ENCODE measurements at regions not wholly inside any gene's neighbourhood (a gene's known extent, or its start where the extent isn't known, plus 50 kb on each side); places are given as distances from the start of the nearest gene placed in this dataset.

DNA sequence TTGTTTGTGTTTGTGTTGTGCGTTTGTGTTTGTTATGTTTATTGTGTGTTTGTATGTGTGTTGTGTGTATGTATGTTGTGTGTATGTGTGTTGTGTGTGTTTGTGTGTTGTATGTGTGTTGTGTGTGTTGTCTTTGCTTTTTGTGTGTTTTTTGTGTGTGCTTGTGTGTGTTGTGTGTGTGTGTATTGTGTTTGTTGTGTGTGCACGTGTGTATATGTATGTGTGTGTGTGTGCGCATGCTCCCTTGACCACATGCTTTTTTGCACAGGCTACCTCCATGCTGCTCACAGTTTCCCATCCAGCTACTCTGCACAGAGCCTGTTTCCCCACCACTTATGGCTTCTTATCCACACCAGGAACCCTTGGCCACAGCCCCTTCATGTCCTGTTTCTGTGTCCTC is 720.0 kb upstream of the ADAMTS16 start:
- DNase-seq (ENCODE audit: low read depth in 2 of 3, low spot score in 2 of 3), result no peak

DNA sequence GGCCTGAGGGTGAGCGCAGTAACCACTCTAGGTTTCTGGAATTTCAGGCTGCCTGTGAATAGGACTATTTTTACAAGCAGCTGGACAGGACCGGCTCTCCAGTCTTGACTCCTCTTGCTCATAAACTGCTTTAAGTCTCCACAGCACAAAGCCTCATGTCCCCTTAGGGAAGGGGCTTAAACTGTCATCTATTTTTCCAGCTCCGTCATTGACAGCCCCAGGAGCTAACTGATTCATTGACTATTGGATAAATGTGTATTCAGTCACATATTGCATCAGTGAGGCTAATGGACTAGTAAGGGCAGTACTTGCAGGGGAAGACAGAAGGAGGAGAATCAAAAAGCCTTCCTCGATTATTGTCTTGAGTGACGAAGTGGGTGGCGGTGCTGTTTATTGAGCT is 719.4 kb upstream of the ADAMTS16 start:
- no peak for DNase-seq (ENCODE audit: low read depth in 2 of 3, low spot score in 2 of 3)

DNA sequence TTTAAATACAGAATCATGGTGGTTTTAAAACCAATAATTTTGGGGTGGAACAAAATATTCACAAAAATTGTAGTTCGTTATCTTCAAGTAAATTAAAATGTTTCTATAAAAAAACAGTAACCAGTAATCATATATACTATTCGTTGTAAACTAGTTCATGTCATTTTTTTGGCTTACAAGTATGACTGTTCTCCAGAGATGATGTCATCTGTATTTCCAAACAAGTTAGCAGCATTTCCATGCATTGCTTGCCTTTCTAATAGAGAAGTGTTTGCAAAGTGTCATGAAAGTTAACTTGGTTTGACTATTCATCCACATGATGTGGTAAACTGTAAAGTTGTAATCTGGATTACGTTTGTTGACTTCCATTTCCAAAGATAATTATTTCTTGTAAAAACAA is 717.9 kb upstream of the ADAMTS16 start:
- DNase-seq (ENCODE audit: low read depth in 2 of 3, low spot score in 2 of 3), result no peak

DNA sequence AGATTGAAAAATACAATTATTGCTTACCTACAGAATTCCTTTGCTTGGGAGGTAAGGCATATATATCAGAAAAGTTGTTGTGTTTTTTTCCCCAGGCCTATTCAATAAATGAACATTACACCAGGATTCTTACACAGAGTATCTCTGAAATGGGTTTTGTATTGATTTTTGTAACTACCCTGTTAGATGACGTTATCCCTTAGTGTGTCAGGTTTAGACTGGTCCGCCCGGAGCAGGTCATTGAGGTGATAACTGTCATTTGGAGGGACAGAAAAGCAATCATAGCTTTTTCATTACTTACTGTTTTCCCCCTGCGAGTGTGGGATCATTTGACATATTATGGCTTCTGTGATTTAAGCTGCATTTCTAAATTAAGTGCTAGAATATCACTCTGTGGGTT is 715.2 kb upstream of the ADAMTS16 start:
- DNase-seq (ENCODE audit: low read depth in 2 of 3, low spot score in 2 of 3), result no peak

DNA sequence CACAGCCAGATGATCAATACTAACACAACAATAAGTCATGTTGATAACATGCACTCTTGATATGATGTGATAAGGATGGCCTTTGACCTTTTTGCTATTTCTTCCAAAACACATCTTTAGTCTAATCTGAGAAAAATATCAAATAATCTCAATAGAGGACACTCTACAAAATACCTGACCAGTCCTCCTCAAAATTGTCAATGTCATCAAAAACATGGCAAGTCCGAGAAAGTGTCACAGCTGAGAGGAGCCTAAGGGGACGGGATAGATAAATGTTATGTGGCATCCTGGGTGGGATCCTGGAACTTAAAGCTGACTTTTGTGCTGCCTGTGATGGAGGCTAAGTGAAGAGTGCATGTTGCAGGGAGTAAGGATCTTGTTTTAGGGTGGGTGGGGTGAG is 699.6 kb upstream of the ADAMTS16 start:
- no peak for DNase-seq (ENCODE audit: low read depth in 2 of 3, low spot score in 2 of 3)

DNA sequence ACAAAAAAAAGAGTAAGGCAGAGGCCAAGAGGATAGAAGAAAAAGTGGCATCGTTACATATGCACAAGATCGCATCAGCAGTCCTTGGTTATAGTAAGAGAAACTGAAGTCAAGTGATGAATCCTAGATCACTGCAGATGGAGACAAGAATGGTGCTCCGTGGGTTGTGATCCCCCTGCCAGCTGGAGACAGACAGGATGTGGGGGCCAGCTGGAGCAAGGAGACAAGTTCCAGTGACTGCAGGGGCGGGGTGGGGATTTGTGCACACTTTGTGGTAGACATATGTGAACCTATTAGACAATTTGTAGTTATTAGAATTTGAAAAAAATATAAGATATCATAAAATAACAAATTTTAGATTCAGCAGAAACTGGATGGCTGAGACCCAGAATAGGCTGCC is 697.9 kb upstream of the ADAMTS16 start:
- DNase-seq (ENCODE audit: low read depth in 2 of 3, low spot score in 2 of 3), result no peak

DNA sequence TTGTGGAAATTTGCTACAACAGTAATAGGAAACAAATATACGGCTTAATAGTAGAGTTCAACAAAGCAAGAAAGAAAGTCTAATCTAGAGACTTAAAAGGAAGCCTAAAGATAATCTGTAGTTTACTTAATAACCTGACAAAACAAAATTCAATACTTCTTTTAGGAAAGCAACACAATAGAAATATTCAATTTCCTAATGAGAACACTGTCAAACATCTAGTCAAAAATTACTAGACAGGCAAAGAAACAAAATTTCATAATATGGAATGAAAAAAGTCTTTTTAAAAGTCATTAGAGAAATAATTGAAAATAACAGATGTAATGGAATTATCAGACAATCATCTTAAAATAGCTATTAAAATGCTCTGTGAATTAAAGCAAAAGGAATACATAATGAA is 692.5 kb upstream of the ADAMTS16 start:
- no peak for DNase-seq (ENCODE audit: low read depth in 2 of 3, low spot score in 2 of 3)

DNA sequence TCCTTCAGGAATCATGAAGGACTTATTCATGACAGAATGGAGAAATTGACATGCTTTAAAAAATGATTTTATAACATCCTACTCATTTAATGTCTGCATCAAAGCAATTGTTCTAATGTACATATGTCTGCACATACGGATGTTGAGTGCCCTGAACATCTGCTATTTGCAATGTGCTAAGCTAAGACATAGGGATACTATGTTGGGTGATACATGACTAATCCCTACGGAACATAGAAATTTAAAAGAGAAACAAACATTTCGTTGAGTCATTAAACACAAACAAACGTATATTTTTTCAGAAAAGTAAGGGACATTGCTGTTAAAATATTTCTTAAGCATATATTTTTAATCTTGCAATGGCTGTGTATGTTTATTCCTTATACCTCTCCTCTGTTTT is 686.5 kb upstream of the ADAMTS16 start:
- DNase-seq (ENCODE audit: low read depth in 2 of 3, low spot score in 2 of 3), result no peak

DNA sequence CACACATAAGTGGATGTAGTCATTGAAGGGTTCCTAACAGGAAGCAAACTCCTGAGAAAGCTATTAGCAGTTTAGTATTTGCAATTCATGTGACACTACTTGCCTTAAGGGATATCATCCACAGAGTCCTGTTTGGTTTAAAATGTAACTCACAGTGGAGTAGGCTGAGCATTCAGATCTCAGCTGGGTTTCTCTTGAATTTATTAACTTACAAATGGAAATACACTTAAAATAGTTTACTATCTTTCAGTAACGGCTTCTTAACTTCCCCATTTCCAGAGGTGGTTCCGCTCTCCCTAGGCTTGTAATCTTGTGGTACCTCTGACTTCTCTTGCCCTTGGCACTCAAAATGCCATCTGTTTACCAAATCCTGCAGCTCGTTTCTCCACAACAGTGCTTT is 660.7 kb upstream of the ADAMTS16 start:
- DNase-seq (ENCODE audit: low read depth in 2 of 3, low spot score in 2 of 3), result no peak

DNA sequence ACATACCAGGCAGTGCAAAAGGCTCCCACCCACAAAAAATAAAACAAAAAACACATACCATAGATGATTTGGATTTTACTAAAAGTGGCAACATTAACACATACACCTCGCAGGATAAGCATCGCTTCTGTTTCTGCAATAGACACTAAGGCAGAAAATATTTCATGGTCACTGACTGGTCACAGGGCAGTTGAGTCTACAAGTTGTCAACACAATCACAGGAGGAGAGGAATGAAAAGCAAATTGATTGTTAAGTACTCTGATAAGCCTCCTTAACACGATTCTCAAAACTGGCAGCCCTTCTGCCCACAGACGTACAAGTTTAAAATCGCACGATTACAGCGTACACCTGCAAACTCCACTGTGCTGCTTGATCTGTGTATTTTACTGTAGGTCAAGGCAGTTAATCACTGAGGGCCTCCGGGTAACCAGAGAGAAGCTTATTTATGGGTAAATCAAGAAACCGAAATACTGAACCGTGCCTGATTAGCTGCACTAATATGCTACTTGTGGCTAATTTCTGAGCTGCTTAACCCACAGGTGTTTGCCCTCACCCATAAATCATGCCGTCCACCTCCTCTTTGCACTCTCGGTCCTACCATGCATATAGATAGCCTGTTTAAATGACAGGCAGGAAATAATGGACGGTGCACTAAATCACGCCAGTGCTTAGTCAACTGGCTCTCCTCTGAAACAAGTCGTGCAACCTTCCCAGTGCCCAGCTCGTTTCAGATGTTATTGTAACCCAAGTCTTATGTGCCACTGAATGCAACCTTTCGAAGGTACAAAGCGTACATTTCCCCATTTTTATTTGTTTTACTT is 659.4 kb upstream of the ADAMTS16 start:
- no peak for DNase-seq (ENCODE audit: low read depth in 2 of 3, low spot score in 2 of 3)

DNA sequence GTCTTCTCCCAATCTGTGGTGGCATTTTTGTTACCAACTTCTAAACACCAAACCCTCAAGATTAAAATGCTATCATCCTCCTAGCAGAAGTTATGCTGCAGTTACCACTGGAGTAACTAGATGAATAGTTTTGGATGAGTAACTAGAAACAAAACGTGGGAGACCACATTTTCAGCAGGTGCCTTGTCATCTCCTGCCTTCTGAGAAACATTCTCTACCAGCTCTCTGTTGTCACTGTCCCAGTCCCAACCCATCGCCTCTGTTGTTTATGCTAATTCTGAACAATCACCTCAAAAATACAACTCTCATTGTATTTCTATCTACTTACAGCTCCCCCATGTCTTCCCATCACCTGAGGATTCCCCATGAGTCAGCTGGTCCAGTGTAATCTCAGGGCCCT is 652.5 kb upstream of the ADAMTS16 start:
- no peak for DNase-seq (ENCODE audit: low read depth in 2 of 3, low spot score in 2 of 3)

DNA sequence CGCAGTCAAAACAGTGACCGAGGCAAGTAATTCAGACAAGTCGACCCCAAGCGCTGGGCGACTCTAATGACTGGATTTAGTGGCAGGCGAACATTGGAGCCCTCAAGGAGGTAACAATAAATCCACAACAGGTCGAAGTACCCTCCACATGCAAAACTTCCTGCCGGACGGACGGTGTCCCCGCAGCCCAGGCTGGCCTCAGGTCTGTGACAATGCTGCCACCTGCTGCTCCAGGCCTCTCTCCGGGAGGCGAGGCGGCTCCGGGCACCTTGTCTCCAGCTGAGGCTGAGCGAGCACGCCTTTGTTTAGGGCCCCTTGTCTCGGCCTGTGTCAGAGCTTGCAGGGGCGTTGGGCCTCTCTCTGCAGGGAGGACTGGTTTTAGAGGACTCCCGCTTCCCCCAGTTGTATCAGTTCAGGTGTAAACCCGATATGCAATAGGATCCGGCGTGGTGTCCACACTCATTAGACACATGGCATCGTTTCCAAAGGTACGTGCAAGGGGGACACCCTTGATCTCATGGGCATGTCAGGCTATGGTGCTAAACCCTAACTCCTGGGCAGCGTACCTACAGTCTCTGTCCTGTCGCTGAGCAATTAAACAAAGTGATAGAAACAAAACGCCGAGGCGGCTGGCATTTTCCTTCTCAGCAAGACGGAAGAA is 628.0 kb upstream of the ADAMTS16 start:
- no peak for DNase-seq (ENCODE audit: low read depth in 2 of 3, low spot score in 2 of 3)

DNA sequence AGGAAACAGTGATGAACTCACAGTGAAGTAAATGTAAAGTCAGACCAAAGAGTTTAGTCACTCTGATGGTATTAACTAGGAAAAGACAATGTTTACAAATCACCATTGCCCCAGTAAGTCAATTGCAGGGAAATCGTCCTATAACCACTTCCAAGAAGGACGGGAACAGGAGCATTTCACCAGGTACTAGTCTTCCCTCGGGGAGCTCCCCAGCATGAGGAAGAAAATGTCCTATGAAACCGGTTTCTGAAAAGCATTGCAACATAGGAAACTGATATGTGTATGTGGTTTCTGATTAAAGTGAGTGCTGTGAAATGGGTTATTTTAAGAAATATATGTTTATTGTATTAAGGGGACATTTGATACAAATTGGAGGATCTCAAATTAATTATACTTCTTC is 626.7 kb upstream of the ADAMTS16 start:
- no peak for DNase-seq (ENCODE audit: low read depth in 2 of 3, low spot score in 2 of 3)

DNA sequence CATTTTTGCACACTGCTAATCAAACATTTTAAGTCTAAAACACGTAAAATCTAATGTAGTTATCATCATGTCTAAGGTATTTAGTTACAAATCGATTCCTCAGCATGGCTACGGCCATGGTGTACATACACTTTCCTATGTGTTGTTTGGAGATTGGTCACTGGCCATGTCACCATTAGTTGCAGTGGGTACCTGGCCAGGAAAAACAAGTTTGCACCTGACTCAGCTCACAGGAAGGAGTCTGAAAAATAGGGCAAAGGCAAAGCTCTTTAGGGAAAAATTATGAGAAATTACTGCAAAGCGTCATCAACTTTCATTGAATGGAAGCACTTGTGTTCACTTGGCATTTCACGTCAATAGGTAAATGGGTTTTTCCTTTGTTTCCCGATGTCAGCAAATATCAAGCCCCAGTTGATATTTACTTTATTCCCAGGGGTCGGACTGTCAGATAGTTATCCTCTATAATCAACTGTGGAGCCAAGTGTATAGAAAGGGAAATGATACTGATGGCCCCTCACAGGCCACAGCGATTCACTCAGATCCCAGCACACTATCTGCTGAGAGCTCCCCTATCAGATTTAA is 626.0 kb upstream of the ADAMTS16 start:
- DNase-seq (ENCODE audit: low read depth in 2 of 3, low spot score in 2 of 3), result no peak

DNA sequence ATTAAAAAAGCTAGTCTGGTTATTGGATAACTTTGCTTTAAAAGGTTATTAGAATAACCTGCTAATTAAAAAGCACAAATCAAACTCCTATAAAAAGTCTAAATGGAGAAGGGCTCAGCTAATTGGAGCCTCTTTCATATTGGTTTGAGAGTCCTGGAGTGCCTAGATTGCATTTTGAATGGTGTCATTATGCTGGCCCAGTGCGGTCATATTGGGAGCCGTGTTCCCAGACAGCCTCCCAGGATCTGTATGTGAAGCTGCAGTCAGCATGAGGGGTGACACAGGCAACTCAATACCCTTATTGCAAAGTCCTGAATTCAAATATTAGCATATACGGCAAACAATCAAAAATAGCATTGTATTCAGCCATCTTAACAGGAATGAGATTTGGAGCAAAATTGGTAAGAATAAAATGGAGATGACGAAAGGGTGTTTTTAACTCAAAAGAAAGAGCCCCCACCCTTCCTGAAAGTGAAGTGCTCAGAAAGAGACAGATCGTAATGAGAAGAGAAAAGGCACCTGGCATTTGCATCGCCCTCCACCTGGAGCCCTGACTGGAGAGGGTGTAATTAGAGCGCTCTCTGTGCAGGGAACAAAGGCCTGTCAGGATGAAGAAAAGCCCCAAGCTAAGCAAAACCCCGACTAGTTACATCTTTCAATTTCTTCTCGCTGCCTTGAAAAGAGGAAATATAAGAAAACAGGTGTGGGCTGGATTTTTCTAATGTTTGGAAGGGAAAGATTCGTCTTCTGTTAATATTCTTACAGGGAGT is 621.0 kb upstream of the ADAMTS16 start:
- DNase-seq (ENCODE audit: low read depth in 2 of 3, low spot score in 2 of 3), result no peak

DNA sequence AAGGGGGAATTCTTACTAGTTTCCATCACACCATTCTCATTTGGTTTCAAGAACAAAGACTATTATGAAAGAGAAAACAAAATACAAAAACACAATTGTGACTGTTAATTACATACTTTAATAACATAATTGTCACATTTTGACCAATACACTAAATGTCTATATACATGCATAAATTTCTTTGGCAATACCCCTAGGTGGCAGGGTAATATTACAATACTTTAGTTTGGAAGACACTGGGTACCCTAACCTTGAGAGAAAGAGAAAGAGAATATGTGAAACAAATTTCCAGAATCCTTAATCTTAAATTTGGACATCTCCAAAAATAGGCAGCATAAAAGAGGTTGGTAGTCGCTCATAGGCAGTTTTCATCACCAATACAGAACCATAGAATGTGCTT is 619.6 kb upstream of the ADAMTS16 start:
- no peak for DNase-seq (ENCODE audit: low read depth in 2 of 3, low spot score in 2 of 3)

DNA sequence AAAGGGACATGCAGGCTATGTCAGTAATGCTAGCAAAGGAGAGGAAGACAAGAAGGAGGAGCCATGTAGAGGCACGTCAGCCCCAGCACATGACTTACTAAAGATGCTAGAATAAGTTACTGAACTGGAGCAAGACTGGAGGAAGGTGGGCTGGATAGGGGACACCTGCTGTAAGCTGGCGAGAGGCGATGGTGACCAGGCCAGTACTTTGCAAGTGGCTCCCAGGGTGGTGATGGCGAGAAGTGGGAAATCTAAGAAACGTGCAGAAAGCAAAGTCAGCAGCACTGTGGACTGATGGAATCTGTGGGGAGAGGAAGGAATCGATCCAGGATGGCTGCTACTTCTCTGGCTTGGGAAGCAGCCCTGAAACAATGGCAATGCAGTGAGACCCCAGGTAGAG is 617.1 kb upstream of the ADAMTS16 start:
- no peak for DNase-seq (ENCODE audit: low read depth in 2 of 3, low spot score in 2 of 3)

DNA sequence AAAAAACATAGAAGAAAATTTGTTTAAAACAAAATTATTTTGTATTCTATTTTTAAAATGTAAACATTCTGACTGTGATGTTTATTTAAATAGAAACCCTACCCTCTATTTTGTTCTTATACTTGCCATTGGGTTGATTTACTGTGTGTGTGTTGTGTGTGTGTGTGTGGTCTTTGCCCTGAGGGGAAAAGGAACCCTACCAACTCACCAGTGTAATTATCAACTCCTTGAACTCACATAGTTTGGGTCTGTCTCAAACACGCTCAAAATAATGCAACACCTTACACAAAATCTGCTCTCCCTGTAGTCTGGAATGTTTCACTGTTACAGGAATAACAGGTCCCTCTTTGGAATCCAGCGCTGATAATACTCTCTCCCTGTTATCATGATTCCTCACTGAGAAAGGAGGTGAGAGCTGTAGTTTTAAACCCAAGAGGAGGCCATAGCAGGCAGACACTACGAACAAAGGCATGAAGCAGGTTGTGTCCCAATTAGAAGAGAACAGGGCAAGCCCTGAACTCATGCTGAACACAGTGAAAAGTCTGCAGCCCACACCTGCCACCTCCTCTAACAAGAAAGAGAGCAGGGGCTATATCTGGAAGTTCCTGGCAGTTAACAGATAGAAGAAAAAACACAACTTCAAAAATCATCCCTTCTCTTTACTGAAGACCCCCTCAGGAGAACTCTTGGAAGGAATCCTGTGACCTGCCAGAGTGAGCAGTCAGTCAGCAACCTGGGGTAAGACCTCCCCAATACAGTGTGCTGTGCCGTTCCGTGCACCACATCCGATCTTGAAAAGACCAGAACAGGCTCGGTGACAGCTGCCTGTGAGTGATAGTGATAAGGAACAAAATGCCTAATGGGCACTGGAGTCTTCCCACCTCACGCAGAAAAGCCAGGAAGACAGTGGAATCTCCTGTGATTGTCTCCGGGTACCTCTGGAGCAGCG is 608.1 kb upstream of the ADAMTS16 start:
- no peak for DNase-seq (ENCODE audit: low read depth in 2 of 3, low spot score in 2 of 3)

DNA sequence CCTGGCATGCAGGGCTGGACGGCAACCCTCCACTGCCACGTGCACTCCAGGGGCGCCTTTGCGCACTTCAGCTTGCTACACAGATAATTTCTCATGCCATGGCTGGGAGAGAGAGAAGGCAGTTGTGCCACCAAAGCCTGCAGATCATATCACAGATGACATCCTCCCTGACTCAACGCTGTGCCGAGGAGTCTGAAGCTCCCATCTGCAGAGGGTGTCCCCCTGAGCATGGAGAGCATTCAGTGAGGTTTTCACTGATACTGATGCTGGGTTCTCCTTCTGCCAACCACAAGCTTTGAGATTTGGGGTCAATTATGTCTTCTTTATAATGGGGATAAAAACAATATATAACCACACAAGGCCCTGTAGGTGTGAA is 607.4 kb upstream of the ADAMTS16 start:
- DNase-seq (ENCODE audit: low read depth in 2 of 3, low spot score in 2 of 3), result no peak

DNA sequence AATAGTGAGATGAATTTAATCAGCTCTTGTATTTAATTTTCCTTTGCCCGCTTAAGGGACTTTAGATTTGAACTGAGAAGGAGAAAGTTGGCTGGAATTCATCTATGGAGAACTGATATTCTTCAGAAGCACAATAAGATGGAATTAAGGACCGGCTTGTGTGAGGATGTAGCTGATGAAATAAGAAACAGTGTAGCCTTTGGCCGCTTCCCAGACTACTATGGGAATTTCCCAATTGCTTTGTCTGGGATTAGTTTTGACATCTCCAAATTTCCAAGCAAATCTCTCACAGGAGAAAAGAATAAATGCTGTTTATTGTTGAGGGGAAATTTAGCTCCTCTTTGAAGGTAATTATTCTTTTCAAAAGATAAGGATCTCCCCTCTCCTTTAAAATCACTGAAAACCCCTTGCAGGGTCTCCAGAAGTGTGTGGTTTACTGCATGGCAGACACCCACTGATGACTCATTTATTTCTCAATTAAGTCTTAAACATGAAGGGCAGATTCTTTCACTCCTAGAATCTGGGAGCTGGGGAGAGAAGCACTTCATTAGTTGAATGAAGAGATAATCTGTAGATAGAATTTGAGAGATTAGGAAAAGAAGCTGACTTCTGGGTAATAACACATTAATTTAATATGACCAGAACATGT is 606.5 kb upstream of the ADAMTS16 start:
- no peak for DNase-seq (ENCODE audit: low read depth in 2 of 3, low spot score in 2 of 3)

Measured in hematopoietic multipotent progenitor cell (in vitro differentiated cells).